ENCODE measurements at regions not wholly inside any gene's neighbourhood (a gene's known extent, or its start where the extent isn't known, plus 50 kb on each side); places are given as distances from the start of the nearest gene placed in this dataset.

DNA sequence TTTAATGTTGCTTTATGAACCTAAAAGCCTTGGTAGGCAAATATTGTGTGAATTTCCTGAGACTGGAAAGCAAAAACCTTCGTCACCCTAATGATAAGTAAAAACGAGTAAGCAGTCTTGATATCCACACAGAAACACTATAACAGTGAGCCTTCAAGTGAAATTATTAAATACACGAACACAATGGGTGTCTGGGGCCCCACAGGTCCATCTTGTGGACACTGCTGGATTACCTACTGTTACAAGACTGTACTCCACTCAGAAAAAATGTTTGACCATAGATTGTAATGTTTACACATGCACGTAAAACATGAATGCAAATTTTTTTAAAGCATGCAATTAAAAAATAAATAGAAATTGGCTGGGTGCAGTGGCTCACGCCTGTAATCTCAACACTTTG, 466.9 kb downstream of the CD83 start:
- Histone ChIP-seq H3K9ac (ENCODE audit: insufficient read depth, low read length) (no peak overlapping the region), H3K27me3 (ENCODE audit: control insufficient read depth, insufficient read depth, low read length) (no peaks in the 10 kb centered on the region), H3K27ac (ENCODE audit: insufficient read depth, low read length) (no peak overlapping the region), H3K36me3 (ENCODE audit: control insufficient read depth, insufficient read depth, low read length) (no peaks in the 10 kb centered on the region), H3K9me3 (ENCODE audit: control insufficient read depth, insufficient read depth, low read depth, low read length) (no peaks in the 10 kb centered on the region), H3K79me2 (ENCODE audit: control insufficient read depth, insufficient read depth, low read length) (no peaks in the 10 kb centered on the region), H3K4me3 (replicated peaks in 1 of 4; ENCODE audit: control extremely low read depth in 1 of 4, insufficient read depth in 1 of 4, low read depth in 3 of 4, low read length in 4 of 4) (no peak overlapping the region), H2AFZ (ENCODE audit: low read length) (no peak overlapping the region), H3K4me1 (ENCODE audit: control insufficient read depth, extremely low read depth, insufficient read depth, low read length) (no peaks in the 10 kb centered on the region), H4K20me1 (ENCODE audit: control insufficient read depth, extremely low read depth, insufficient read depth, low read length) (no peaks in the 10 kb centered on the region), H3K4me2 (ENCODE audit: extremely low read depth, insufficient read depth, low read length) (no peak overlapping the region)
- TF ChIP-seq EZH2 (IDR thresholded peaks at IDR 0.05; ENCODE audit: low read length, missing control alignments), result no peak
- TF ChIP-seq, protein P1, sequence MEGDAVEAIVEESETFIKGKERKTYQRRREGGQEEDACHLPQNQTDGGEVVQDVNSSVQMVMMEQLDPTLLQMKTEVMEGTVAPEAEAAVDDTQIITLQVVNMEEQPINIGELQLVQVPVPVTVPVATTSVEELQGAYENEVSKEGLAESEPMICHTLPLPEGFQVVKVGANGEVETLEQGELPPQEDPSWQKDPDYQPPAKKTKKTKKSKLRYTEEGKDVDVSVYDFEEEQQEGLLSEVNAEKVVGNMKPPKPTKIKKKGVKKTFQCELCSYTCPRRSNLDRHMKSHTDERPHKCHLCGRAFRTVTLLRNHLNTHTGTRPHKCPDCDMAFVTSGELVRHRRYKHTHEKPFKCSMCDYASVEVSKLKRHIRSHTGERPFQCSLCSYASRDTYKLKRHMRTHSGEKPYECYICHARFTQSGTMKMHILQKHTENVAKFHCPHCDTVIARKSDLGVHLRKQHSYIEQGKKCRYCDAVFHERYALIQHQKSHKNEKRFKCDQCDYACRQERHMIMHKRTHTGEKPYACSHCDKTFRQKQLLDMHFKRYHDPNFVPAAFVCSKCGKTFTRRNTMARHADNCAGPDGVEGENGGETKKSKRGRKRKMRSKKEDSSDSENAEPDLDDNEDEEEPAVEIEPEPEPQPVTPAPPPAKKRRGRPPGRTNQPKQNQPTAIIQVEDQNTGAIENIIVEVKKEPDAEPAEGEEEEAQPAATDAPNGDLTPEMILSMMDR (conservative IDR thresholded peaks at IDR 0.05 in 1 of 2, IDR thresholded peaks at IDR 0.05 in 1 of 2; ENCODE audit: low read depth in 1 of 2, low read length in 2 of 2), result peak in 1 of 2 donors; percentile 14
- DNase-seq (ENCODE audit: low read depth in 2 of 2), result peak; percentile 11 to 15

DNA sequence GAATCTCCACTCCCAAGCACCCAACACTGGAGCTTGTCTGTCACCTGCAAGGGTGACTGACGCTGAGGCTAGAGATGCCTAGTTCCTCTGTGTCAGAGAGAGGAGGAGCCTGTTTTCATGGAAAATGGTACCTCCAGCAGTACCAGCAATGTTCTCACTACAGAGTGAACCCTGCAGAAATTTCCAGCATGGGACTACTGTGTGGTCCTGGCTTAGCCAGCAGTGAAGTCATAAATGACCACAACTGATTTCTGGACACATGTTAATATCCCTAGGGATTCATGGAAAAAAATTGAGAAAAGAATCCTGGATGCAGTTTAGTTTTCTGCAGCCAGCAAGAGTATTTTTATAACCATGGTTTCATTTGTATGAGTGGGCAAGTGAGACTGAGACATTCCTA, 468.1 kb downstream of the CD83 start:
- H3K27ac ChIP-seq (ENCODE audit: insufficient read depth, low read length), result no peak overlapping the region
- no peak overlapping the region for H2AFZ ChIP-seq (ENCODE audit: low read length)
- no peaks in the 10 kb centered on the region for H3K79me2 ChIP-seq (ENCODE audit: control insufficient read depth, insufficient read depth, low read length)
- H3K9me3 ChIP-seq (ENCODE audit: control insufficient read depth, insufficient read depth, low read depth, low read length), result no peaks in the 10 kb centered on the region
- H3K9ac ChIP-seq (ENCODE audit: insufficient read depth, low read length), result no peak overlapping the region
- H3K27me3 ChIP-seq (ENCODE audit: control insufficient read depth, insufficient read depth, low read length), result no peaks in the 10 kb centered on the region
- H3K4me3 ChIP-seq (replicated peaks in 1 of 4; ENCODE audit: control extremely low read depth in 1 of 4, insufficient read depth in 1 of 4, low read depth in 3 of 4, low read length in 4 of 4), result no peak overlapping the region
- no peaks in the 10 kb centered on the region for H3K36me3 ChIP-seq (ENCODE audit: control insufficient read depth, insufficient read depth, low read length)
- TF ChIP-seq, protein P1 (conservative IDR thresholded peaks at IDR 0.05 in 1 of 2, IDR thresholded peaks at IDR 0.05 in 1 of 2; ENCODE audit: low read depth in 1 of 2, low read length in 2 of 2), result no peak
- TF ChIP-seq EZH2 (IDR thresholded peaks at IDR 0.05; ENCODE audit: low read length, missing control alignments), result no peak
- H3K4me1 ChIP-seq (ENCODE audit: control insufficient read depth, extremely low read depth, insufficient read depth, low read length), result no peaks in the 10 kb centered on the region
- no peak for DNase-seq (ENCODE audit: low read depth in 2 of 2)
- no peaks in the 10 kb centered on the region for H4K20me1 ChIP-seq (ENCODE audit: control insufficient read depth, extremely low read depth, insufficient read depth, low read length)
- no peak overlapping the region for H3K4me2 ChIP-seq (ENCODE audit: extremely low read depth, insufficient read depth, low read length)

DNA sequence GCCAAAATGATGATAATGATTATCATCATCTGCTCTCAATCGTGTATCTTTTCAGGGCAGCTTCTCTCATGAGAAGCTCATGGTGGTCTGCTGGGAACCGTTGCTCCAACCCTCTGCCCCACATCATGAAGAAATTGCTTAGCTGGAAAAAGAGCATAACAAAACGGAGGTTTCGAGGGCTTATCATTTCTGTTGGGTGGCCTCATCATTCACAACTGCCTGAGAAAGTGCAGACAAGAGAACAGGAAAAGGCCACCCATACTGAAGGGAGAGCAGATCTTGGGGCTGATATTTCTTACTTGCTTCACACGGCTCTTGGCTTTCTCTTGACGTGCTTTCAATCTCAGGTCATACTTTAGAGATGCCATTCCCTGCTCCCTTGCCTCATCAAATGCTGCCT, 471.6 kb downstream of the CD83 start:
- TF ChIP-seq EZH2 (IDR thresholded peaks at IDR 0.05; ENCODE audit: low read length, missing control alignments), result no peak
- no peaks in the 10 kb centered on the region for H4K20me1 ChIP-seq (ENCODE audit: control insufficient read depth, extremely low read depth, insufficient read depth, low read length)
- no peak overlapping the region for H2AFZ ChIP-seq (ENCODE audit: low read length)
- DNase-seq (ENCODE audit: low read depth in 2 of 2), result no peak
- no peaks in the 10 kb centered on the region for H3K27me3 ChIP-seq (ENCODE audit: control insufficient read depth, insufficient read depth, low read length)
- no peak overlapping the region for H3K9ac ChIP-seq (ENCODE audit: insufficient read depth, low read length)
- H3K4me3 ChIP-seq (replicated peaks in 1 of 4; ENCODE audit: control extremely low read depth in 1 of 4, insufficient read depth in 1 of 4, low read depth in 3 of 4, low read length in 4 of 4), result no peak overlapping the region
- H3K36me3 ChIP-seq (ENCODE audit: control insufficient read depth, insufficient read depth, low read length), result no peaks in the 10 kb centered on the region
- no peaks in the 10 kb centered on the region for H3K4me1 ChIP-seq (ENCODE audit: control insufficient read depth, extremely low read depth, insufficient read depth, low read length)
- no peak overlapping the region for H3K4me2 ChIP-seq (ENCODE audit: extremely low read depth, insufficient read depth, low read length)
- no peak overlapping the region for H3K27ac ChIP-seq (ENCODE audit: insufficient read depth, low read length)
- H3K9me3 ChIP-seq (ENCODE audit: control insufficient read depth, insufficient read depth, low read depth, low read length), result no peaks in the 10 kb centered on the region
- H3K79me2 ChIP-seq (ENCODE audit: control insufficient read depth, insufficient read depth, low read length), result no peaks in the 10 kb centered on the region
